ENCODE measurements at regions not wholly inside any gene's neighbourhood (a gene's known extent, or its start where the extent isn't known, plus 50 kb on each side); places are given as distances from the start of the nearest gene placed in this dataset.

GRCh38 chr4:130985371-130985770 is 1889.4 kb downstream of the C4orf33 start:
- TF ChIP-seq, protein P1, sequence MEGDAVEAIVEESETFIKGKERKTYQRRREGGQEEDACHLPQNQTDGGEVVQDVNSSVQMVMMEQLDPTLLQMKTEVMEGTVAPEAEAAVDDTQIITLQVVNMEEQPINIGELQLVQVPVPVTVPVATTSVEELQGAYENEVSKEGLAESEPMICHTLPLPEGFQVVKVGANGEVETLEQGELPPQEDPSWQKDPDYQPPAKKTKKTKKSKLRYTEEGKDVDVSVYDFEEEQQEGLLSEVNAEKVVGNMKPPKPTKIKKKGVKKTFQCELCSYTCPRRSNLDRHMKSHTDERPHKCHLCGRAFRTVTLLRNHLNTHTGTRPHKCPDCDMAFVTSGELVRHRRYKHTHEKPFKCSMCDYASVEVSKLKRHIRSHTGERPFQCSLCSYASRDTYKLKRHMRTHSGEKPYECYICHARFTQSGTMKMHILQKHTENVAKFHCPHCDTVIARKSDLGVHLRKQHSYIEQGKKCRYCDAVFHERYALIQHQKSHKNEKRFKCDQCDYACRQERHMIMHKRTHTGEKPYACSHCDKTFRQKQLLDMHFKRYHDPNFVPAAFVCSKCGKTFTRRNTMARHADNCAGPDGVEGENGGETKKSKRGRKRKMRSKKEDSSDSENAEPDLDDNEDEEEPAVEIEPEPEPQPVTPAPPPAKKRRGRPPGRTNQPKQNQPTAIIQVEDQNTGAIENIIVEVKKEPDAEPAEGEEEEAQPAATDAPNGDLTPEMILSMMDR (IDR thresholded peaks at IDR 0.05), result no peak
- TF ChIP-seq POLR2A (IDR thresholded peaks at IDR 0.05), result no peak
- TF ChIP-seq POLR2AphosphoS5 (IDR thresholded peaks at IDR 0.05), result no peak
